ENCODE measurements at regions not wholly inside any gene's neighbourhood (a gene's known extent, or its start where the extent isn't known, plus 50 kb on each side); places are given as distances from the start of the nearest gene placed in this dataset.
"Not testable (repeated sequence)": the region's sequence is repeated elsewhere in the genome, so short reads cannot be mapped to it uniquely, and the experiment has no call there.

GRCh38 chr4:57875829-57876392 is 765.7 kb upstream of the IGFBP7 start:
- no peak for DNase-seq (ENCODE audit: low read depth)

GRCh38 chr4:57866468-57867171 is 756.4 kb upstream of the IGFBP7 start:
- no peak for DNase-seq (ENCODE audit: low read depth)

- no peak for DNase-seq (ENCODE audit: low read depth)
Measured at GRCh38 chr4:57865264-57865663, 755.1 kb upstream of the IGFBP7 start.

GRCh38 chr4:57854748-57855147 is 744.6 kb upstream of the IGFBP7 start:
- DNase-seq (ENCODE audit: low read depth), result peak; percentile 1

- DNase-seq (ENCODE audit: low read depth), result no peak
Measured at GRCh38 chr4:57850141-57850540, 740.0 kb upstream of the IGFBP7 start.

- no peak for DNase-seq (ENCODE audit: low read depth)
Measured at GRCh38 chr4:57832083-57832482, 721.9 kb upstream of the IGFBP7 start.

GRCh38 chr4:57789666-57790065 is 679.5 kb upstream of the IGFBP7 start:
- no peak for DNase-seq (ENCODE audit: low read depth)

- DNase-seq (ENCODE audit: low read depth), result no peak
Measured at GRCh38 chr4:57777876-57778275, 667.7 kb upstream of the IGFBP7 start.

GRCh38 chr4:57774681-57775080 is 664.5 kb upstream of the IGFBP7 start:
- no peak for DNase-seq (ENCODE audit: low read depth)

- DNase-seq (ENCODE audit: low read depth), result no peak
Measured at GRCh38 chr4:57774171-57774570, 664.0 kb upstream of the IGFBP7 start.

- no peak for DNase-seq (ENCODE audit: low read depth)
Measured at GRCh38 chr4:57766341-57766740, 656.2 kb upstream of the IGFBP7 start.

- DNase-seq (ENCODE audit: low read depth), result no peak
Measured at GRCh38 chr4:57764856-57765255, 654.7 kb upstream of the IGFBP7 start.

- peak; percentile 4 for DNase-seq (ENCODE audit: low read depth)
Measured at GRCh38 chr4:57763070-57763469, 652.9 kb upstream of the IGFBP7 start.

- no peak for DNase-seq (ENCODE audit: low read depth)
Measured at GRCh38 chr4:57740625-57741190, 630.5 kb upstream of the IGFBP7 start.

- no peak for DNase-seq (ENCODE audit: low read depth)
Measured at GRCh38 chr4:57736781-57737180, 626.6 kb upstream of the IGFBP7 start.

- no peak for DNase-seq (ENCODE audit: low read depth)
Measured at GRCh38 chr4:57734104-57734670, 624.0 kb upstream of the IGFBP7 start.

- not testable (repeated sequence) for DNase-seq (ENCODE audit: low read depth)
Measured at GRCh38 chr4:57729775-57730570, 619.8 kb upstream of the IGFBP7 start.

GRCh38 chr4:57726154-57726553 is 616.0 kb upstream of the IGFBP7 start:
- no peak for DNase-seq (ENCODE audit: low read depth)

- DNase-seq (ENCODE audit: low read depth), result no peak
Measured at GRCh38 chr4:57719456-57719855, 609.3 kb upstream of the IGFBP7 start.

GRCh38 chr4:57714313-57714712 is 604.1 kb upstream of the IGFBP7 start:
- DNase-seq (ENCODE audit: low read depth), result not testable (repeated sequence)

GRCh38 chr4:57710053-57710452 is 599.9 kb upstream of the IGFBP7 start:
- no peak for DNase-seq (ENCODE audit: low read depth)

- DNase-seq (ENCODE audit: low read depth), result no peak
Measured at GRCh38 chr4:57691370-57691769, 581.2 kb upstream of the IGFBP7 start.

Measured in ELR (cell line).